SK-N-SH (cell line): ENCODE measurements at regions not wholly inside any gene's neighbourhood (a gene's known extent, or its start where the extent isn't known, plus 50 kb on each side); places are given as distances from the start of the nearest gene placed in this dataset.

Experiments
- CTCF ChIA-PET: fragments of 300-600, 350-600 bp; formaldehyde crosslinking; extraction: SDS; loops from one replicate; lab custom pipeline; 2021; lab: Yijun Ruan, JAX
- POLR2A ChIA-PET: fragments of 350-600 bp; sonication (Branson Sonifier 250); formaldehyde crosslinking; extraction: SDS; loops from one replicate; lab custom pipeline; 2020; ENCODE audit warnings: antibody characterized with exemption, inconsistent platforms; lab: Yijun Ruan, JAX
- DNase-seq: peaks from one replicate; pipeline ENCODE4 v3.0.0; 2012
- H2AFZ ChIP-seq: fragments of 200-600 bp; sonication (generic); 2 replicates; pipeline ENCODE4 v1.8.1; 2016; ENCODE audit warnings: antibody characterized with exemption, mild to moderate bottlenecking, low read depth
- H3F3A ChIP-seq: fragments of 200-600 bp; sonication (generic); replicated peaks from 2 replicates; pipeline ENCODE3; 2016; ENCODE audit warnings: antibody characterized with exemption, mild to moderate bottlenecking; ENCODE audit not compliant: insufficient read depth
- H3K27ac ChIP-seq, 2 experiments: fragments of 200-500 bp in 1 of 2; fragments of 200-600 bp in 1 of 2; sonication (Bioruptor generic) in 1 of 2; sonication (generic), shearing (Covaris generic) in 1 of 2; 2 replicates each; pipeline versions ENCODE4 v1.5.1 to v1.6.1; 2014 to 2016; ENCODE audit warnings: low read depth in 2 of 2, inconsistent platforms in 1 of 2, low read length in 1 of 2, mild to moderate bottlenecking in 1 of 2, mixed read lengths in 1 of 2
- H3K27me3 ChIP-seq: fragments of 200-600 bp; sonication (generic), shearing (Covaris generic); 2 replicates; pipeline ENCODE4 v1.6.1; 2016; ENCODE audit warnings: mixed run types; ENCODE audit not compliant: insufficient read depth
- H3K36me3 ChIP-seq, 2 experiments: fragments of 200-500 bp in 1 of 2; fragments of 200-600 bp in 1 of 2; sonication (Bioruptor generic) in 1 of 2; sonication (generic) in 1 of 2; replicated peaks in 1 of 2; 2 replicates each; pipeline versions ENCODE3 to v1.5.1; 2014 to 2016; ENCODE audit warnings: low read length in 1 of 2, mild to moderate bottlenecking in 1 of 2; ENCODE audit not compliant: insufficient read depth in 2 of 2, control insufficient read depth in 1 of 2
- H3K4me1 ChIP-seq, 2 experiments: fragments of 200-500 bp in 1 of 2; fragments of 200-600 bp in 1 of 2; sonication (Bioruptor generic) in 1 of 2; sonication (generic), shearing (Covaris generic) in 1 of 2; 2 replicates each; pipeline versions ENCODE4 v1.5.1 to v1.6.1; 2014 to 2016; ENCODE audit warnings: low read depth in 1 of 2, low read length in 1 of 2, mixed run types in 1 of 2; ENCODE audit not compliant: insufficient read depth in 2 of 2, control insufficient read depth in 1 of 2
- H3K4me2 ChIP-seq: fragments of 200-600 bp; sonication (generic), shearing (Covaris generic); 2 replicates; pipeline ENCODE4 v1.6.1; 2017; ENCODE audit warnings: mixed run types
- H3K4me3 ChIP-seq, 2 experiments: fragments of 200-500 bp in 1 of 2; fragments of 200-600 bp in 1 of 2; sonication (Bioruptor generic) in 1 of 2; sonication (generic), shearing (Covaris generic) in 1 of 2; 2 replicates each; pipeline versions ENCODE4 v1.5.1 to v1.8.1; 2014 to 2016; ENCODE audit warnings: low read depth in 2 of 2, inconsistent platforms in 1 of 2, low read length in 1 of 2, mild to moderate bottlenecking in 1 of 2, mixed read lengths in 1 of 2, moderate library complexity in 1 of 2
- H3K79me2 ChIP-seq: fragments of 200-600 bp; sonication (generic); 2 replicates; pipeline ENCODE4 v1.8.1; 2017; ENCODE audit warnings: mild to moderate bottlenecking; ENCODE audit not compliant: insufficient read depth
- H3K9ac ChIP-seq: fragments of 200-600 bp; sonication (generic); 2 replicates; pipeline ENCODE4 v1.6.1; 2017; ENCODE audit warnings: mixed run types
- H3K9me2 ChIP-seq: fragments of 200-600 bp; sonication (generic); 2 replicates; pipeline ENCODE4 v1.6.1; 2017; ENCODE audit warnings: mixed run types
- H3K9me3 ChIP-seq: fragments of 200-600 bp; sonication (generic); 2 replicates; pipeline ENCODE4 v1.6.1; 2017; ENCODE audit warnings: mixed run types, mild to moderate bottlenecking, moderate library complexity
- H4K20me1 ChIP-seq: fragments of 200-600 bp; sonication (generic); 2 replicates; pipeline ENCODE4 v1.6.1; 2017; ENCODE audit warnings: mild to moderate bottlenecking, mixed run types; ENCODE audit not compliant: insufficient read depth
- ELF1 ChIP-seq: IDR thresholded peaks from 2 replicates; pipeline ENCODE4 v1.4.0; 2012
- EZH2phosphoT487 ChIP-seq: fragments of 200-600 bp; sonication (generic); IDR thresholded peaks from 2 replicates; pipeline ENCODE4 v1.6.1; 2017; ENCODE audit warnings: low read depth, mixed run types, mild to moderate bottlenecking, antibody characterized with exemption, moderate library complexity, borderline replicate concordance
- GATA2 ChIP-seq: sonication (generic); formaldehyde crosslinking; IDR thresholded peaks from 2 replicates; pipeline ENCODE4 v1.5.0; 2020; ENCODE audit warnings: mild to moderate bottlenecking, missing genetic modification reagents
- JUND ChIP-seq: IDR thresholded peaks from 2 replicates; pipeline ENCODE4 v1.4.0; 2012
- MEF2A ChIP-seq: IDR thresholded peaks from 2 replicates; pipeline ENCODE4 v1.4.0; 2012; ENCODE audit warnings: low read depth, borderline replicate concordance
- MXI1 ChIP-seq: IDR thresholded peaks from 2 replicates; pipeline ENCODE4 v1.6.1; 2012; ENCODE audit warnings: mild to moderate bottlenecking, low read depth, low read length, improper control_type of control experiment
- POLR2AphosphoS5 ChIP-seq: IDR thresholded peaks from 2 replicates; pipeline ENCODE4 v1.6.1; 2012; ENCODE audit warnings: low read depth, low read length
- RAD21 ChIP-seq: IDR thresholded peaks from 2 replicates; pipeline ENCODE4 v1.6.1; 2012; ENCODE audit warnings: mild to moderate bottlenecking, low read length
- RCOR1 ChIP-seq: fragments of 150-350 bp; IDR thresholded peaks from 2 replicates; pipeline ENCODE4 v1.6.1; 2017; ENCODE audit warnings: antibody characterized with exemption, low read length
- TAF1 ChIP-seq: IDR thresholded peaks from 2 replicates; pipeline ENCODE4 v1.6.1; 2012; ENCODE audit warnings: low read depth, mild to moderate bottlenecking, low read length, moderate library complexity, borderline replicate concordance
- TCF12 ChIP-seq: IDR thresholded peaks from 2 replicates; pipeline ENCODE4 v1.4.0; 2012
- YY1 ChIP-seq: IDR thresholded peaks from 2 replicates; pipeline ENCODE4 v1.4.0; 2012; ENCODE audit warnings: low read depth, mild to moderate bottlenecking
- WGBS: methylation state at CpG from one replicate; pipeline ENCODE4 v1.1.6; 2017; ENCODE audit warnings: low lambda C conversion rate; 5-methylcytosine and 5-hydroxymethylcytosine counted together
- TF ChIP-seq, protein P1 (sequence below): IDR thresholded peaks from 2 replicates; pipeline ENCODE4 v1.4.0; 2012; ENCODE audit warnings: low read depth, borderline replicate concordance
- TF ChIP-seq, protein P2 (sequence below): IDR thresholded peaks from 2 replicates; pipeline ENCODE4 v1.6.1; 2012; ENCODE audit warnings: mild to moderate bottlenecking, low read depth, low read length, moderate library complexity
- TF ChIP-seq, protein P3 (sequence below): fragments of 150-350 bp; IDR thresholded peaks from 2 replicates; pipeline ENCODE4 v1.6.1; 2016; ENCODE audit warnings: mild to moderate bottlenecking, low read depth, low read length

DNA sequence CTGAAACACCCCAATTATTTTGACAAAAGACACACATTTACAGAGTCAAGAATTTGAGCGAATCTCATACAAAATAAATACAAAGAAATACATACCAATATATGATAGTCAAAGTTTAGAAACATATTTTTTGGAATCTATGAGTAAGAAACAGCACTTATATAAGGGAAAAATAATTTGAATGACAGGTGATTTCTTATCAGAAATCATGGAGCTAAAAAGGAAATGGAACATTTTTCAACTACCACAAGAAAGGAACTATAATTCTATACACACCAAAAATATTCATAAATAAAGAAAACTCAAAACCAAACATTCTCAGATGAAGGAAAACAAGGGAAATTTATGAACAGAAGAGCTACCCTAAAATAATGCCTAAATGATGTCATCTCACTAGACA is 1226.6 kb downstream of the PCDH9 start:
- no peaks in the 10 kb centered on the region for H3K27me3 ChIP-seq
- TF ChIP-seq MEF2A (no peak), RAD21 (no peak), TCF12 (no peak), YY1 (no peak), TAF1 (no peak), GATA2 (CRISPR knock-in tag) (no peak), MXI1 (no peak), RCOR1 (no peak), JUND (no peak)
- TF ChIP-seq, protein P1, sequence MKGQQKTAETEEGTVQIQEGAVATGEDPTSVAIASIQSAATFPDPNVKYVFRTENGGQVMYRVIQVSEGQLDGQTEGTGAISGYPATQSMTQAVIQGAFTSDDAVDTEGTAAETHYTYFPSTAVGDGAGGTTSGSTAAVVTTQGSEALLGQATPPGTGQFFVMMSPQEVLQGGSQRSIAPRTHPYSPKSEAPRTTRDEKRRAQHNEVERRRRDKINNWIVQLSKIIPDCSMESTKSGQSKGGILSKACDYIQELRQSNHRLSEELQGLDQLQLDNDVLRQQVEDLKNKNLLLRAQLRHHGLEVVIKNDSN: no peak
- TF ChIP-seq, protein P2, sequence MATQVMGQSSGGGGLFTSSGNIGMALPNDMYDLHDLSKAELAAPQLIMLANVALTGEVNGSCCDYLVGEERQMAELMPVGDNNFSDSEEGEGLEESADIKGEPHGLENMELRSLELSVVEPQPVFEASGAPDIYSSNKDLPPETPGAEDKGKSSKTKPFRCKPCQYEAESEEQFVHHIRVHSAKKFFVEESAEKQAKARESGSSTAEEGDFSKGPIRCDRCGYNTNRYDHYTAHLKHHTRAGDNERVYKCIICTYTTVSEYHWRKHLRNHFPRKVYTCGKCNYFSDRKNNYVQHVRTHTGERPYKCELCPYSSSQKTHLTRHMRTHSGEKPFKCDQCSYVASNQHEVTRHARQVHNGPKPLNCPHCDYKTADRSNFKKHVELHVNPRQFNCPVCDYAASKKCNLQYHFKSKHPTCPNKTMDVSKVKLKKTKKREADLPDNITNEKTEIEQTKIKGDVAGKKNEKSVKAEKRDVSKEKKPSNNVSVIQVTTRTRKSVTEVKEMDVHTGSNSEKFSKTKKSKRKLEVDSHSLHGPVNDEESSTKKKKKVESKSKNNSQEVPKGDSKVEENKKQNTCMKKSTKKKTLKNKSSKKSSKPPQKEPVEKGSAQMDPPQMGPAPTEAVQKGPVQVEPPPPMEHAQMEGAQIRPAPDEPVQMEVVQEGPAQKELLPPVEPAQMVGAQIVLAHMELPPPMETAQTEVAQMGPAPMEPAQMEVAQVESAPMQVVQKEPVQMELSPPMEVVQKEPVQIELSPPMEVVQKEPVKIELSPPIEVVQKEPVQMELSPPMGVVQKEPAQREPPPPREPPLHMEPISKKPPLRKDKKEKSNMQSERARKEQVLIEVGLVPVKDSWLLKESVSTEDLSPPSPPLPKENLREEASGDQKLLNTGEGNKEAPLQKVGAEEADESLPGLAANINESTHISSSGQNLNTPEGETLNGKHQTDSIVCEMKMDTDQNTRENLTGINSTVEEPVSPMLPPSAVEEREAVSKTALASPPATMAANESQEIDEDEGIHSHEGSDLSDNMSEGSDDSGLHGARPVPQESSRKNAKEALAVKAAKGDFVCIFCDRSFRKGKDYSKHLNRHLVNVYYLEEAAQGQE: no peak
- TF ChIP-seq, all 33 proteins: peak for 0
- H3K79me2 ChIP-seq: no peaks in the 10 kb centered on the region
- WGBS: 74% methylated on average over 1 of the region's 1 CpG
- DNase-seq: no peak
- H3K27ac ChIP-seq: no peak overlapping the region
- no peak overlapping the region for H2AFZ ChIP-seq
- CTCF ChIA-PET: no interaction called here
- H4K20me1 ChIP-seq: no peaks in the 10 kb centered on the region
- POLR2A ChIA-PET: no interaction called here
- no peak overlapping the region for H3K4me2 ChIP-seq
- H3K9me2 ChIP-seq: no peaks in the 10 kb centered on the region
- H3K4me3 ChIP-seq: no peak overlapping the region
- H3F3A ChIP-seq: no peaks in the 10 kb centered on the region
- H3K9ac ChIP-seq: no peak overlapping the region
- H3K4me1 ChIP-seq: no peaks in the 10 kb centered on the region
- H3K9me3 ChIP-seq: peaks cover 10% of the 10 kb centered on the region; the same call in 1 of the 2 replicates
- H3K36me3 ChIP-seq: no peaks in the 10 kb centered on the region

DNA sequence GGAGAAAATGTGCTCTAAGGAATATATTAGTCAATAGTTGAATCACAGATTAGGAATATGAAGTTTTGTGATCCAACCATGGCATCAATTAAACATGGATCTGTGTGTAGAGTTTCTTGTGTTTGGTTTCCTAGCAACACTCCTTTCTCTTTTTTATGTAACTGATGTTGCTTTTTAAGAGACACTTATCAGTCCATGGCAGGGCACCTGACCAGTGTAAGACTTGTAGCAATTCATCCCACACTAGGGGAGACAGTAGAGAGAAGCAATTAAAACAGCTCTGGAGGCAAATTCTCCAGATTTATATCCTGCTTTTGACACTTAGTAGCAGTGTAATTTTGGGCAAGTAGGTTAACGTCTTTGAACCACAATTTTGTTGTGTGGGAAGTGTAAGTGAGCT is 1229.0 kb downstream of the PCDH9 start:
- Histone ChIP-seq H3F3A (no peaks in the 10 kb centered on the region), H3K4me1 (no peaks in the 10 kb centered on the region), H3K36me3 (no peaks in the 10 kb centered on the region), H2AFZ (no peak overlapping the region), H3K9me2 (no peaks in the 10 kb centered on the region), H3K9ac (no peak overlapping the region), H3K27me3 (no peaks in the 10 kb centered on the region)
- TF ChIP-seq RAD21 (no peak), ELF1 (no peak), EZH2phosphoT487 (no peak), POLR2AphosphoS5 (no peak)
- TF ChIP-seq, protein P3, sequence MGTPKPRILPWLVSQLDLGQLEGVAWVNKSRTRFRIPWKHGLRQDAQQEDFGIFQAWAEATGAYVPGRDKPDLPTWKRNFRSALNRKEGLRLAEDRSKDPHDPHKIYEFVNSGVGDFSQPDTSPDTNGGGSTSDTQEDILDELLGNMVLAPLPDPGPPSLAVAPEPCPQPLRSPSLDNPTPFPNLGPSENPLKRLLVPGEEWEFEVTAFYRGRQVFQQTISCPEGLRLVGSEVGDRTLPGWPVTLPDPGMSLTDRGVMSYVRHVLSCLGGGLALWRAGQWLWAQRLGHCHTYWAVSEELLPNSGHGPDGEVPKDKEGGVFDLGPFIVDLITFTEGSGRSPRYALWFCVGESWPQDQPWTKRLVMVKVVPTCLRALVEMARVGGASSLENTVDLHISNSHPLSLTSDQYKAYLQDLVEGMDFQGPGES: no peak
- TF ChIP-seq, all 33 proteins: peak for 0
- Histone ChIP-seq H3K4me2 (no peak overlapping the region), H3K4me3 (no peak overlapping the region), H3K79me2 (no peaks in the 10 kb centered on the region), H4K20me1 (no peaks in the 10 kb centered on the region), H3K9me3 (peaks cover 10% of the 10 kb centered on the region; the same call in 1 of the 2 replicates), H3K27ac (no peak overlapping the region)
- 24% methylated on average over 1 of the region's 1 CpG for WGBS
- DNase-seq: no peak
- POLR2A ChIA-PET: no interaction called here
- CTCF ChIA-PET: no interaction called here
